ENCODE measurements at regions not wholly inside any gene's neighbourhood (a gene's known extent, or its start where the extent isn't known, plus 50 kb on each side); places are given as distances from the start of the nearest gene placed in this dataset.

GRCh38 chr4:16360694-16361262 is 134.5 kb upstream of the TAPT1 start (continued):
- TF ChIP-seq MGA (IDR thresholded peaks at IDR 0.05) (peak; percentile 46; the same call in 1 of the 2 replicates), CBFB (CRISPR knock-in tag; IDR thresholded peaks at IDR 0.05) (no peak), COPS2 (conservative IDR thresholded peaks at IDR 0.05) (no peak), YY1 (IDR thresholded peaks at IDR 0.05; ENCODE audit: borderline replicate concordance in 1 of 3, control insufficient read depth in 1 of 3, extremely low read depth in 1 of 3, insufficient read depth in 3 of 3, insufficient read length in 1 of 3, insufficient replicate concordance in 2 of 3, low read depth in 1 of 3, low read length in 2 of 3) (peak in 1 of 3 experiments; percentile 69), PYGO2 (tag; IDR thresholded peaks at IDR 0.05) (no peak), CHD2 (IDR thresholded peaks at IDR 0.05; ENCODE audit: low read depth, low read length) (0 out of 2 replicates have a peak, but pooled peaks have one; percentile 17), E2F8 (IDR thresholded peaks at IDR 0.05; ENCODE audit: low read depth, partially characterized antibody) (no peak), TFAM (CRISPR knock-in tag; conservative IDR thresholded peaks at IDR 0.05) (no peak), ZNF274 (IDR thresholded peaks at IDR 0.05; ENCODE audit: borderline replicate concordance, low read depth, low read length) (no peak), MYNN (IDR thresholded peaks at IDR 0.05) (no peak), MYNN (CRISPR knock-in tag; IDR thresholded peaks at IDR 0.05) (no peak), NR2C1 (IDR thresholded peaks at IDR 0.05) (no peak), NR2C1 (tag; IDR thresholded peaks at IDR 0.05) (no peak)
- TF ChIP-seq, protein P1, sequence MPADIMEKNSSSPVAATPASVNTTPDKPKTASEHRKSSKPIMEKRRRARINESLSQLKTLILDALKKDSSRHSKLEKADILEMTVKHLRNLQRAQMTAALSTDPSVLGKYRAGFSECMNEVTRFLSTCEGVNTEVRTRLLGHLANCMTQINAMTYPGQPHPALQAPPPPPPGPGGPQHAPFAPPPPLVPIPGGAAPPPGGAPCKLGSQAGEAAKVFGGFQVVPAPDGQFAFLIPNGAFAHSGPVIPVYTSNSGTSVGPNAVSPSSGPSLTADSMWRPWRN (IDR thresholded peaks at IDR 0.05; ENCODE audit: low read depth), result no peak
